IMR-90 (cell line): ENCODE measurements at regions not wholly inside any gene's neighbourhood (a gene's known extent, or its start where the extent isn't known, plus 50 kb on each side); places are given as distances from the start of the nearest gene placed in this dataset.

Experiments
- ATAC-seq: fragments of 200-7000 bp; cut with Tn5 transposase; 2 replicates; pipeline ENCODE4 v1.9.1; 2020; ENCODE audit warnings: low read depth, mild to moderate bottlenecking, moderate library complexity
- BruUV-seq: library from RNA; stranded (reverse); fragments of 400-500 nt; replicated peaks from 2 replicates; lab custom pipeline; 2021; lab: Mats Ljungman, UMichigan
- CTCF ChIA-PET: fragments of 300-600 bp; formaldehyde crosslinking; extraction: SDS; loops from one replicate; lab custom pipeline; 2021; ENCODE audit warnings: antibody characterized with exemption; lab: Yijun Ruan, JAX
- POLR2A ChIA-PET: fragments of 300-600 bp; sonication (Branson Sonifier 250); formaldehyde crosslinking; loops from one replicate; lab custom pipeline; 2022; ENCODE audit warnings: antibody characterized with exemption; ENCODE audit not compliant: unreplicated experiment; lab: Charles Lee
- DNase-seq: peaks from one replicate; pipeline ENCODE4 v3.0.0; 2013
- H2AFZ ChIP-seq: replicated peaks from 2 replicates; pipeline ENCODE3; 2013; ENCODE audit warnings: low read length, mild to moderate bottlenecking; ENCODE audit not compliant: poor library complexity
- H2AK5ac ChIP-seq: 2 replicates; pipeline ENCODE4 v1.6.1; 2013; ENCODE audit warnings: low read depth, low read length, inconsistent platforms
- H2AK9ac ChIP-seq: replicated peaks from 2 replicates; pipeline ENCODE3; 2013; ENCODE audit warnings: mild to moderate bottlenecking, low read depth, low read length, moderate library complexity; ENCODE audit not compliant: poor library complexity
- H2BK120ac ChIP-seq: 2 replicates; pipeline ENCODE4 v1.6.1; 2013; ENCODE audit warnings: low read depth, low read length, inconsistent platforms
- H2BK15ac ChIP-seq: 3 replicates; pipeline ENCODE4 v1.6.1; 2013; ENCODE audit warnings: low read depth, low read length, inconsistent platforms
- H2BK20ac ChIP-seq: 2 replicates; pipeline ENCODE4 v1.6.1; 2013; ENCODE audit warnings: low read depth, mild to moderate bottlenecking, inconsistent platforms, low read length, moderate library complexity
- H2BK5ac ChIP-seq: 2 replicates; pipeline ENCODE4 v1.6.1; 2013; ENCODE audit warnings: mild to moderate bottlenecking, low read depth, low read length, inconsistent platforms; ENCODE audit not compliant: poor library complexity, severe bottlenecking
- H3K14ac ChIP-seq: replicated peaks from 2 replicates; pipeline ENCODE4 v1.6.1; 2013; ENCODE audit warnings: low read depth, low read length, inconsistent platforms
- H3K18ac ChIP-seq: 2 replicates; pipeline ENCODE4 v1.6.1; 2013; ENCODE audit warnings: low read depth, low read length, control low read depth
- H3K23ac ChIP-seq: 2 replicates; pipeline ENCODE4 v1.6.1; 2013; ENCODE audit warnings: low read depth, low read length, inconsistent platforms
- H3K27ac ChIP-seq: 2 replicates; pipeline ENCODE4 v1.5.1; 2013; ENCODE audit warnings: mild to moderate bottlenecking, control low read depth, low read length; ENCODE audit not compliant: insufficient read depth
- H3K27me3 ChIP-seq: 2 replicates; pipeline ENCODE4 v1.6.1; 2013; ENCODE audit warnings: low read length; ENCODE audit not compliant: control insufficient read depth, insufficient read depth
- H3K36me3 ChIP-seq: 2 replicates; pipeline ENCODE4 v1.6.1; 2013; ENCODE audit warnings: low read length, mixed read lengths; ENCODE audit not compliant: control insufficient read depth, insufficient read depth
- H3K4ac ChIP-seq: 2 replicates; pipeline ENCODE4 v1.6.1; 2013; ENCODE audit warnings: low read depth, low read length, inconsistent platforms
- H3K4me1 ChIP-seq: 2 replicates; pipeline ENCODE4 v1.6.1; 2013; ENCODE audit warnings: low read length, mixed read lengths; ENCODE audit not compliant: control insufficient read depth, insufficient read depth
- H3K4me2 ChIP-seq: 2 replicates; pipeline ENCODE4 v1.6.1; 2013; ENCODE audit warnings: low read depth, mild to moderate bottlenecking, control low read depth, low read length, moderate library complexity
- H3K4me3 ChIP-seq: 2 replicates; pipeline ENCODE4 v1.5.1; 2013; ENCODE audit warnings: low read depth, mild to moderate bottlenecking, control low read depth, low read length, moderate library complexity; ENCODE audit not compliant: insufficient read depth
- H3K56ac ChIP-seq: 2 replicates; pipeline ENCODE4 v1.6.1; 2013; ENCODE audit warnings: low read length, inconsistent platforms; ENCODE audit not compliant: insufficient read depth; ENCODE audit errors: extremely low read depth
- H3K79me1 ChIP-seq, 2 experiments: 2 replicates each; pipeline ENCODE4 v1.6.1; 2013; ENCODE audit warnings: low read length in 2 of 2, inconsistent platforms in 1 of 2, low read depth in 1 of 2
- H3K9ac ChIP-seq: 2 replicates; pipeline ENCODE4 v1.6.1; 2013; ENCODE audit warnings: low read depth, low read length, control low read depth
- H3K9me1 ChIP-seq: 2 replicates; pipeline ENCODE4 v1.6.1; 2013; ENCODE audit warnings: low read length, inconsistent platforms; ENCODE audit not compliant: insufficient read depth
- H3K9me3 ChIP-seq: 2 replicates; pipeline ENCODE4 v1.6.1; 2013; ENCODE audit warnings: low read length; ENCODE audit not compliant: control insufficient read depth, insufficient read depth
- H4K20me1 ChIP-seq: 2 replicates; pipeline ENCODE4 v1.6.1; 2013; ENCODE audit warnings: low read length, inconsistent platforms; ENCODE audit not compliant: insufficient read depth
- H4K5ac ChIP-seq: 2 replicates; pipeline ENCODE4 v1.6.1; 2013; ENCODE audit warnings: mild to moderate bottlenecking, low read depth, low read length, control low read depth
- H4K8ac ChIP-seq, 2 experiments: 2 replicates each; pipeline ENCODE4 v1.6.1; 2013; ENCODE audit warnings: low read depth in 2 of 2, low read length in 2 of 2, control low read depth in 1 of 2, inconsistent platforms in 1 of 2
- H4K91ac ChIP-seq: 2 replicates; pipeline ENCODE4 v1.6.1; 2013; ENCODE audit warnings: low read depth, low read length, inconsistent platforms; ENCODE audit not compliant: insufficient read depth
- CEBPB ChIP-seq: IDR thresholded peaks from 2 replicates; pipeline ENCODE4 v1.6.1; 2012; ENCODE audit warnings: low read depth, low read length, improper control_type of control experiment
- CHD1 ChIP-seq: IDR thresholded peaks from 2 replicates; pipeline ENCODE4 v1.6.1; 2012; ENCODE audit warnings: low read depth, low read length, improper control_type of control experiment
- CTCF ChIP-seq: conservative IDR thresholded peaks from 2 replicates; pipeline ENCODE4 v1.5.1; 2012; ENCODE audit warnings: mild to moderate bottlenecking, low read depth, low read length, improper control_type of control experiment
- ELK1 ChIP-seq: fragments of 150-350 bp; IDR thresholded peaks from 2 replicates; pipeline ENCODE4 v1.6.1; 2016; ENCODE audit warnings: low read depth, mild to moderate bottlenecking, low read length, moderate library complexity, borderline replicate concordance
- FOS ChIP-seq: fragments of 150-350 bp; IDR thresholded peaks from 2 replicates; pipeline ENCODE4 v1.6.1; 2016; ENCODE audit warnings: low read depth, low read length
- MAZ ChIP-seq: IDR thresholded peaks from 2 replicates; pipeline ENCODE4 v1.6.1; 2012; ENCODE audit warnings: low read depth, mild to moderate bottlenecking, low read length, improper control_type of control experiment, moderate library complexity, borderline replicate concordance
- MXI1 ChIP-seq: IDR thresholded peaks from 2 replicates; pipeline ENCODE4 v1.6.1; 2012; ENCODE audit warnings: low read depth, mild to moderate bottlenecking, low read length, moderate library complexity, borderline replicate concordance
- POLR2A ChIP-seq: IDR thresholded peaks from 2 replicates; pipeline ENCODE4 v1.6.1; 2012; ENCODE audit warnings: mild to moderate bottlenecking, low read depth, low read length
- RFX5 ChIP-seq: IDR thresholded peaks from 2 replicates; pipeline ENCODE4 v1.8.0; 2012; ENCODE audit warnings: low read depth, mild to moderate bottlenecking, low read length, moderate library complexity
- WGBS, 2 experiments: methylation state at CpG; one replicate each; pipeline versions ENCODE4 v1.1.5 to v1.1.7; 2013; ENCODE audit warnings: missing lambda C conversion rate in 2 of 2; ENCODE audit not compliant: insufficient read length in 1 of 2; ENCODE audit errors: extremely low coverage in 2 of 2; 5-methylcytosine and 5-hydroxymethylcytosine counted together
- dilution Hi-C: fragments of 300-500 bp; cut with HindIII; formaldehyde crosslinking; loops from one replicate; pipeline ENCODE4 v1.14.3; 2018; ENCODE audit warnings: low sequenced_read_pairs; ENCODE audit not compliant: unreplicated experiment
- in situ Hi-C: fragments of 300-500 bp; cut with MboI; formaldehyde crosslinking; loops from 3 replicates; pipeline ENCODE4 v1.14.3; 2019; ENCODE audit warnings: low sequenced_read_pairs, inconsistent platforms, mixed read lengths
- intact Hi-C: fragments of 100-400 bp; cut with micrococcal nuclease; formaldehyde crosslinking; loops from 2 replicates; pipeline ENCODE4 v1.10.0; 2022
- TF ChIP-seq, protein P1 (sequence below): fragments of 150-350 bp; IDR thresholded peaks from 2 replicates; pipeline ENCODE4 v1.6.1; 2017; ENCODE audit warnings: mild to moderate bottlenecking, antibody characterized with exemption, low read length, low read depth

DNA sequence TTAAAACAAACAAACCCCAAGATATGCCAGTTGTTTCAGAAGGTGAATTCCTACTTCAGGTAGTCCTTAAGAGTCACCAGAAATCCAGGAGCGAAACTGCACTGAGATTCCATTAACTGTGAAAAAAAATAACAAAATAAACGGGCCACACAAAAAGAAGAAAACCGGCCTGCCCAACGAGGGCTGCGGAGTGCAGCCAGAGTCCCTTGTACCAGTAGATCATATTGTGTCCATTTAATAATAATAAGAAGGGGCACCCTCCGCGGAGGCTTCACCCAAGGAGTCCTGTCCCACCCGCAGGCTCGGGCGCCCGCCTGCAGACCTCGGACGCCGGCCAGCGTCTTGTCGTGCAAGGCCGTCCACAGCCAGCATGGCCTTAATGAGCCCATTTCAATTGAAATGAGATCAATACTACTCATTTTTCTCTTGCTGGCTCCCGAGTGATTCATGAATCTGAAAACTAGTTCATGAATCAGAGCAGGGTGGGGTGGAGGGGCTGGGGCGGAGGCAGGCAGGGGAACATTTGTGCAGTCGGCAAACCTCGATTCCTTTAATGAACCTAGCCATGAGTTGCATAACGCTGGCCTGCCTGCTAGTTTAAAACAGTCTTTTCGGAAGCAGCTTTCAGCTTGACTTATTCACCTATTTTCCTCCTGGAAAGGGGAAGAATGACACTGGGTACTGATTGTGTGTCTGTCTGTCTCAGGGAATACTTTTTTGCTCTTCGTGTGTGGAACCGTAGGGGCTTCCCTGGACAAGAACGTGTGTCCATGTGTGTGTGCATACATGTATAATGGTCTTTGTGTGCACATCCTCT, 113.1 kb upstream of the IRF2BP2 start:
- Histone ChIP-seq H3K27ac (peak overlapping the region; percentile 92), H3K14ac (peak overlapping the region; percentile 95), H3K79me1 (peaks cover 0 to 15% of the 10 kb centered on the region in 2 experiments; a peak in 2 of 4 replicates), H4K8ac (peak overlapping the region; percentile 68 to 99), H2BK5ac (peak overlapping the region; percentile 100), H3K36me3 (no peaks in the 10 kb centered on the region), H3K4me3 (peak overlapping the region; percentile 13; the same call in 1 of the 2 replicates), H3K56ac (peak overlapping the region; percentile 92), H2AK9ac (peak overlapping the region; percentile 92), H2BK15ac (peak overlapping the region; percentile 99), H3K4me1 (peaks cover 55% of the 10 kb centered on the region), H2BK20ac (peak overlapping the region; percentile 98), H3K4ac (peak overlapping the region; percentile 98), H3K9me3 (no peaks in the 10 kb centered on the region), H3K4me2 (peak overlapping the region; percentile 95), H3K27me3 (no peaks in the 10 kb centered on the region), H4K5ac (peak overlapping the region; percentile 98), H2AK5ac (peak overlapping the region; percentile 96), H3K18ac (peak overlapping the region; percentile 97), H3K9ac (peak overlapping the region; percentile 71), H4K20me1 (no peaks in the 10 kb centered on the region), H2AFZ (peak overlapping the region; percentile 78), H3K9me1 (peaks cover 31% of the 10 kb centered on the region), H3K23ac (peak overlapping the region; percentile 100), H4K91ac (peak overlapping the region; percentile 97), H2BK120ac (peak overlapping the region; percentile 98)
- 10% methylated on average over 6 of the region's 26 CpGs; no CpG with 5 or more reads in 1 of the 2 experiments for WGBS, 2 experiments
- intact Hi-C loops, result no loop called here
- in situ Hi-C loops, result loop anchor here (5.0 to 10.0 kb wide), 3 partner anchors 111 to 252 kb away; partner anchors contain the start of gene IRF2BP2
- CTCF ChIA-PET, result interaction anchor here (0.7 to 1.7 kb wide), 5 partner anchors 11 to 141 kb away, joined by 3 to 7 read pairs (median 3); no protein-coding TSS in a partner anchor
- ATAC-seq (peak; percentile 13), DNase-seq (peak; percentile 87)
- dilution Hi-C loops, result no loop called here
- BruUV-seq, result no TSS peak
- no peak for TF ChIP-seq MXI1
- no peak for TF ChIP-seq RFX5
- no peak for TF ChIP-seq ELK1
- peak; percentile 48 for TF ChIP-seq FOS
- peak; percentile 35; the same call in 1 of the 2 replicates for TF ChIP-seq POLR2A
- TF ChIP-seq, protein P1, sequence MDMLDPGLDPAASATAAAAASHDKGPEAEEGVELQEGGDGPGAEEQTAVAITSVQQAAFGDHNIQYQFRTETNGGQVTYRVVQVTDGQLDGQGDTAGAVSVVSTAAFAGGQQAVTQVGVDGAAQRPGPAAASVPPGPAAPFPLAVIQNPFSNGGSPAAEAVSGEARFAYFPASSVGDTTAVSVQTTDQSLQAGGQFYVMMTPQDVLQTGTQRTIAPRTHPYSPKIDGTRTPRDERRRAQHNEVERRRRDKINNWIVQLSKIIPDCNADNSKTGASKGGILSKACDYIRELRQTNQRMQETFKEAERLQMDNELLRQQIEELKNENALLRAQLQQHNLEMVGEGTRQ, result no peak
- peak; percentile 68; the same call in 1 of the 2 replicates for TF ChIP-seq MAZ
- TF ChIP-seq CHD1, result no peak
- TF ChIP-seq CTCF, result no peak
- peak; percentile 89 for TF ChIP-seq CEBPB
- POLR2A ChIA-PET, result interaction anchor here (0.7 to 1.6 kb wide), 4 partner anchors 111 to 224 kb away, joined by 3 to 18 read pairs (median 6); partner anchors contain the start of gene IRF2BP2
